ENCODE measurements at regions not wholly inside any gene's neighbourhood (a gene's known extent, or its start where the extent isn't known, plus 50 kb on each side); places are given as distances from the start of the nearest gene placed in this dataset.
A peak's percentile ranks its signal among the peaks of the same experiment; 100 is the strongest.

DNA sequence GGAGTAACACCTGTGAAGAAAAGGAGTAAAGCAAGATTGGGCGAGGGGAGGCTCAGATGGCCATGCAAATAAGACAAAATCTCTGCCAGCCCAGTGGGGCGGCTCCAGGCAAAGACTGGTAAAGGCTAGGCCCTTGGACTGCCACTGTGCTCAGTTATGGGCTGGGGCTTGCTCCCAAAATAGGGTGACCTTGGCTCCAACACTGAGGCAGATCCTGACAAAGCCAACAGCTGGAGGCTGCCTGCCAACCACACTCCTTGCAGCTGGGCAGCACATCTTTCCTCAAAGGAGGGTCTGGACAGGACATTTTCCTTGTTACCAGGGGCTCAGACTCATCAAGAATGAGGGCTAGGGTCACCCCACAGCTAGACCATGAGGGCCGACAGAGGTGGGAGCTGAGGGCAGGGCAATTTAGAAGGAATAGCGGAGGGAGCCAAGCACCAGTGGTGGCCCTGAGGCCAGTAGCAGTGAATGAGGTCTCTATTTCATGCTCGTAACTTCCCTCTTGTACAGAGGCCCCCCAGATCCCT is 86.1 kb downstream of the CHRD start:
- peak overlapping the region; percentile 80 for H3K27ac ChIP-seq (ENCODE audit: low read depth, low read length)
- Mint-ChIP-seq H3K27ac (ENCODE audit: unreplicated experiment) (peak overlapping the region; percentile 59), H3K27me3 (ENCODE audit: low read depth, unreplicated experiment) (peaks cover 8% of the 10 kb centered on the region), H3K4me1 (ENCODE audit: low read depth, unreplicated experiment) (peaks cover 17% of the 10 kb centered on the region), H3K9me3 (ENCODE audit: unreplicated experiment) (peaks cover 4% of the 10 kb centered on the region), H3K36me3 (ENCODE audit: low read depth, unreplicated experiment) (peaks cover 2% of the 10 kb centered on the region), H3K4me3 (ENCODE audit: unreplicated experiment) (no peak overlapping the region)
- H4K20me1 ChIP-seq (ENCODE audit: insufficient read depth, low read length): no peaks in the 10 kb centered on the region
- H3K27me3 ChIP-seq (ENCODE audit: insufficient read depth, low read length): no peaks in the 10 kb centered on the region
- no peak for DNase-seq (ENCODE audit: low read depth)
- H3K4me2 ChIP-seq (ENCODE audit: low read length): peak overlapping the region; percentile 27
- H3K9me3 ChIP-seq (ENCODE audit: insufficient read depth, low read depth, low read length): no peaks in the 10 kb centered on the region
- no peaks in the 10 kb centered on the region for H3K79me2 ChIP-seq (ENCODE audit: insufficient read depth, low read length)
- H3K4me1 ChIP-seq (ENCODE audit: insufficient read depth, low read length): peaks cover 20% of the 10 kb centered on the region
- no peak overlapping the region for H3K4me3 ChIP-seq (ENCODE audit: insufficient read depth, low read depth, low read length)
- H3K9ac ChIP-seq (ENCODE audit: low read length): peak overlapping the region; percentile 18
- H3K36me3 ChIP-seq (ENCODE audit: insufficient read depth, low read length): no peaks in the 10 kb centered on the region
- FAIRE-seq: no peak
- H2AFZ ChIP-seq (ENCODE audit: low read depth, low read length): peak overlapping the region; percentile 72
- no peak for TF ChIP-seq EZH2 (IDR thresholded peaks at IDR 0.05; ENCODE audit: insufficient read depth, low read length)
- TF ChIP-seq, protein P1, sequence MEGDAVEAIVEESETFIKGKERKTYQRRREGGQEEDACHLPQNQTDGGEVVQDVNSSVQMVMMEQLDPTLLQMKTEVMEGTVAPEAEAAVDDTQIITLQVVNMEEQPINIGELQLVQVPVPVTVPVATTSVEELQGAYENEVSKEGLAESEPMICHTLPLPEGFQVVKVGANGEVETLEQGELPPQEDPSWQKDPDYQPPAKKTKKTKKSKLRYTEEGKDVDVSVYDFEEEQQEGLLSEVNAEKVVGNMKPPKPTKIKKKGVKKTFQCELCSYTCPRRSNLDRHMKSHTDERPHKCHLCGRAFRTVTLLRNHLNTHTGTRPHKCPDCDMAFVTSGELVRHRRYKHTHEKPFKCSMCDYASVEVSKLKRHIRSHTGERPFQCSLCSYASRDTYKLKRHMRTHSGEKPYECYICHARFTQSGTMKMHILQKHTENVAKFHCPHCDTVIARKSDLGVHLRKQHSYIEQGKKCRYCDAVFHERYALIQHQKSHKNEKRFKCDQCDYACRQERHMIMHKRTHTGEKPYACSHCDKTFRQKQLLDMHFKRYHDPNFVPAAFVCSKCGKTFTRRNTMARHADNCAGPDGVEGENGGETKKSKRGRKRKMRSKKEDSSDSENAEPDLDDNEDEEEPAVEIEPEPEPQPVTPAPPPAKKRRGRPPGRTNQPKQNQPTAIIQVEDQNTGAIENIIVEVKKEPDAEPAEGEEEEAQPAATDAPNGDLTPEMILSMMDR (IDR thresholded peaks at IDR 0.05; ENCODE audit: insufficient read depth, low read depth, low read length): no peak

DNA sequence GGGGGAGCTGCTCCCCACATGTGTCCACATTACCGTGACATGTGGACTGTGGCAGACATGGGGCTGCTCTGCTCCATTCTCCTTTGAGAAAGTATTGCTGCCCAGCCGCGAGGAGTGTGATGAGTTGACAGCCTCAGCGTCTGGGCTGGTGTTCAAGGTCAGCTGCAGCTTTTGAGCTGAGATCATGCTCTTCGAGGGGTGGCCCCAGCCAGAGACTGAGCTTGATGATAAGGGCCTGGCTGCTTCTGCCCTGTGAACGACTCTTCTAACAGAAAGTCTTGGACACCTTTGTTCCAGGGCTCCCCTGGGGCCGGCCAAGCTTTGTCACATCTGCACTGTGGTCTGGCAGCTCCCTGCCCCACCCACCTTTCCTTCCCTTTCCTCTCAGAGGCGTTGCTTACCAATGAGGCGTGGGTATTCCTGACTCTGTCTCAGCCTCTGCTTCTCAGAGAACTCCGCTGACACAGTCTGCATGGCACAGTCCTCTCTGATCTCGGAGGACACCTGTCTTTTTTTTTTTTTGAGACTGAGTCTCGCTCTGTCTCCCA is 86.6 kb downstream of the CHRD start:
- peak overlapping the region; percentile 27 for H3K9ac ChIP-seq (ENCODE audit: low read length)
- TF ChIP-seq, protein P1 (IDR thresholded peaks at IDR 0.05; ENCODE audit: insufficient read depth, low read depth, low read length): no peak
- no peak for TF ChIP-seq EZH2 (IDR thresholded peaks at IDR 0.05; ENCODE audit: insufficient read depth, low read length)

DNA sequence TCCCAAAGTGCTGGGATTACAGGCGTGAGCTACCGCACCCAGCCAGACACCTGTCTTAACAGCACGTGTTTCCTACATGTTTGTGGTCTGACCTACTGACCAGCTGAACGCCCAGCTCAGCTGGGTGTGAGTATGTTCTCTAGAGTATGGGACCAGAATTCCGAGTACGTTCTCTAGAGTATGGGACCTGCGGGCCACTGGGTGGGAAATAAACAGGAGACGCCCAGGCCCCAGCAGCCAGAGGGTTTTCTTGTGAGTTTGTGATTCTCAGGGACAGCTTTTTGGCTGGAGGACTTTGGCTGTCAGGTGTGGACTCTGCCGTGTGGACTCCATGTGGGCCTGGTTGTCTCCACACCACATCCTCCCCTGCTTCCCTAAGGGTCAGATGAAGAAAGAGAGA is 87.3 kb downstream of the CHRD start:
- DNase-seq (ENCODE audit: low read depth) (no peak), FAIRE-seq (no peak)
- TF ChIP-seq EZH2 (IDR thresholded peaks at IDR 0.05; ENCODE audit: insufficient read depth, low read length): no peak
- TF ChIP-seq, protein P1 (IDR thresholded peaks at IDR 0.05; ENCODE audit: insufficient read depth, low read depth, low read length): no peak
- Mint-ChIP-seq H3K27me3 (ENCODE audit: low read depth, unreplicated experiment) (peaks cover 3% of the 10 kb centered on the region), H3K36me3 (ENCODE audit: low read depth, unreplicated experiment) (peaks cover 2% of the 10 kb centered on the region), H3K27ac (ENCODE audit: unreplicated experiment) (no peak overlapping the region), H3K4me1 (ENCODE audit: low read depth, unreplicated experiment) (peaks cover 17% of the 10 kb centered on the region), H3K9me3 (ENCODE audit: unreplicated experiment) (peaks cover 4% of the 10 kb centered on the region), H3K4me3 (ENCODE audit: unreplicated experiment) (no peak overlapping the region)
- no peak overlapping the region for H3K9ac ChIP-seq (ENCODE audit: low read length)
- H3K36me3 ChIP-seq (ENCODE audit: insufficient read depth, low read length): no peaks in the 10 kb centered on the region
- H3K4me3 ChIP-seq (ENCODE audit: insufficient read depth, low read depth, low read length): no peak overlapping the region
- H4K20me1 ChIP-seq (ENCODE audit: insufficient read depth, low read length): no peaks in the 10 kb centered on the region
- H3K9me3 ChIP-seq (ENCODE audit: insufficient read depth, low read depth, low read length): no peaks in the 10 kb centered on the region
- no peak overlapping the region for H3K4me2 ChIP-seq (ENCODE audit: low read length)
- peaks cover 20% of the 10 kb centered on the region for H3K4me1 ChIP-seq (ENCODE audit: insufficient read depth, low read length)
- no peak overlapping the region for H2AFZ ChIP-seq (ENCODE audit: low read depth, low read length)
- peaks cover 6% of the 10 kb centered on the region for H3K27me3 ChIP-seq (ENCODE audit: insufficient read depth, low read length)
- no peak overlapping the region for H3K27ac ChIP-seq (ENCODE audit: low read depth, low read length)
- H3K79me2 ChIP-seq (ENCODE audit: insufficient read depth, low read length): no peaks in the 10 kb centered on the region

More for the DNA sequence above, 86.6 kb downstream of the CHRD start:
- Histone ChIP-seq H3K27me3 (ENCODE audit: insufficient read depth, low read length) (peaks cover 4% of the 10 kb centered on the region), H3K79me2 (ENCODE audit: insufficient read depth, low read length) (no peaks in the 10 kb centered on the region), H3K4me3 (ENCODE audit: insufficient read depth, low read depth, low read length) (no peak overlapping the region), H3K27ac (ENCODE audit: low read depth, low read length) (peak overlapping the region; percentile 80), H3K9me3 (ENCODE audit: insufficient read depth, low read depth, low read length) (no peaks in the 10 kb centered on the region), H2AFZ (ENCODE audit: low read depth, low read length) (peak overlapping the region; percentile 49), H3K4me2 (ENCODE audit: low read length) (peak overlapping the region; percentile 27), H3K4me1 (ENCODE audit: insufficient read depth, low read length) (peaks cover 20% of the 10 kb centered on the region), H3K36me3 (ENCODE audit: insufficient read depth, low read length) (no peaks in the 10 kb centered on the region), H4K20me1 (ENCODE audit: insufficient read depth, low read length) (no peaks in the 10 kb centered on the region)
- Mint-ChIP-seq H3K27ac (ENCODE audit: unreplicated experiment) (no peak overlapping the region), H3K9me3 (ENCODE audit: unreplicated experiment) (peaks cover 4% of the 10 kb centered on the region), H3K4me1 (ENCODE audit: low read depth, unreplicated experiment) (peaks cover 17% of the 10 kb centered on the region), H3K4me3 (ENCODE audit: unreplicated experiment) (no peak overlapping the region), H3K36me3 (ENCODE audit: low read depth, unreplicated experiment) (peaks cover 2% of the 10 kb centered on the region), H3K27me3 (ENCODE audit: low read depth, unreplicated experiment) (peaks cover 8% of the 10 kb centered on the region)
- DNase-seq (ENCODE audit: low read depth) (peak; percentile 65), FAIRE-seq (no peak)
